ENCODE measurements at regions not wholly inside any gene's neighbourhood (a gene's known extent, or its start where the extent isn't known, plus 50 kb on each side); places are given as distances from the start of the nearest gene placed in this dataset.

DNA sequence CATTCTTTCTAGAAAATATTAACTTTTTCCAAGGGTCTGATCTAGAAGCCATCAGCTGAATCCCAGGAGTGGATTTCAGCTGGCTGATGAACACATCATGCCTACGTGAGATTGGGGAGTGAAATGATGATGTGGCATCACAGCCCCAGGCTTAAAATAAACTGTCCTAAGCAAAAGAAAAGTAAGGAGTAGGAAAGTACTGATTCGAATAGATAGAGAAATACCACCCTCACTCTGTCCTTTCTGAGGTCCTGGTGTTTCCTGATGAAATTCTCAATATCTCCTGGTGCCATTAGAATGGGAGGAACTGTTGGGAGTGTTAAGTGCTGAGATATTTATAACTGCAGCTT, 376.8 kb upstream of the SEMA6D start:
- TF ChIP-seq POLR2A (IDR thresholded peaks at IDR 0.05) = no peak
- TF ChIP-seq, protein P1, sequence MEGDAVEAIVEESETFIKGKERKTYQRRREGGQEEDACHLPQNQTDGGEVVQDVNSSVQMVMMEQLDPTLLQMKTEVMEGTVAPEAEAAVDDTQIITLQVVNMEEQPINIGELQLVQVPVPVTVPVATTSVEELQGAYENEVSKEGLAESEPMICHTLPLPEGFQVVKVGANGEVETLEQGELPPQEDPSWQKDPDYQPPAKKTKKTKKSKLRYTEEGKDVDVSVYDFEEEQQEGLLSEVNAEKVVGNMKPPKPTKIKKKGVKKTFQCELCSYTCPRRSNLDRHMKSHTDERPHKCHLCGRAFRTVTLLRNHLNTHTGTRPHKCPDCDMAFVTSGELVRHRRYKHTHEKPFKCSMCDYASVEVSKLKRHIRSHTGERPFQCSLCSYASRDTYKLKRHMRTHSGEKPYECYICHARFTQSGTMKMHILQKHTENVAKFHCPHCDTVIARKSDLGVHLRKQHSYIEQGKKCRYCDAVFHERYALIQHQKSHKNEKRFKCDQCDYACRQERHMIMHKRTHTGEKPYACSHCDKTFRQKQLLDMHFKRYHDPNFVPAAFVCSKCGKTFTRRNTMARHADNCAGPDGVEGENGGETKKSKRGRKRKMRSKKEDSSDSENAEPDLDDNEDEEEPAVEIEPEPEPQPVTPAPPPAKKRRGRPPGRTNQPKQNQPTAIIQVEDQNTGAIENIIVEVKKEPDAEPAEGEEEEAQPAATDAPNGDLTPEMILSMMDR (IDR thresholded peaks at IDR 0.05) = no peak

All from thyroid gland (tissue), 4 donors.